ENCODE measurements at regions not wholly inside any gene's neighbourhood (a gene's known extent, or its start where the extent isn't known, plus 50 kb on each side); places are given as distances from the start of the nearest gene placed in this dataset.
"Not testable (repeated sequence)": the region's sequence is repeated elsewhere in the genome, so short reads cannot be mapped to it uniquely, and the experiment has no call there.

DNA sequence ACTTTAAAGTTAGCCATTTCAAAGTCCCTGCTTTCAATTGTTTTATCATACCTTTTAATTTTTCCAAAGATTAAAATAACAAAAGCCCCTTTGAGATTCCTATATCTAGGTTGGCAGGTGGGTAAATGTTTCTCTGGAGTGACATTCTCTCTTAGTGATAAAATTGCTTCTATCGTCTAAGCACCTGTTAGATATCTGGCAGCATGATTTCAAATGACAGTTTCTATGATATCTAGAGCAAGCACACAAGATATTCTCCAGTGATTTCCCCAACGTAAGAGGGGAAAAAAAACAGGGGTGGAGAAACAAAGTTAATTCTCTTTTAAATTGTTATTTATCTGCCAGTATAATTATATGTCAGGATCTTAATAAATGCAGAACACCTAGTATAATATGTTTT, 610.2 kb downstream of the DSC3 start:
- no peaks in the 10 kb centered on the region for H3K4me1 Mint-ChIP-seq (ENCODE audit: unreplicated experiment)
- no peak overlapping the region for H3K4me3 Mint-ChIP-seq
- TF ChIP-seq, protein P1, sequence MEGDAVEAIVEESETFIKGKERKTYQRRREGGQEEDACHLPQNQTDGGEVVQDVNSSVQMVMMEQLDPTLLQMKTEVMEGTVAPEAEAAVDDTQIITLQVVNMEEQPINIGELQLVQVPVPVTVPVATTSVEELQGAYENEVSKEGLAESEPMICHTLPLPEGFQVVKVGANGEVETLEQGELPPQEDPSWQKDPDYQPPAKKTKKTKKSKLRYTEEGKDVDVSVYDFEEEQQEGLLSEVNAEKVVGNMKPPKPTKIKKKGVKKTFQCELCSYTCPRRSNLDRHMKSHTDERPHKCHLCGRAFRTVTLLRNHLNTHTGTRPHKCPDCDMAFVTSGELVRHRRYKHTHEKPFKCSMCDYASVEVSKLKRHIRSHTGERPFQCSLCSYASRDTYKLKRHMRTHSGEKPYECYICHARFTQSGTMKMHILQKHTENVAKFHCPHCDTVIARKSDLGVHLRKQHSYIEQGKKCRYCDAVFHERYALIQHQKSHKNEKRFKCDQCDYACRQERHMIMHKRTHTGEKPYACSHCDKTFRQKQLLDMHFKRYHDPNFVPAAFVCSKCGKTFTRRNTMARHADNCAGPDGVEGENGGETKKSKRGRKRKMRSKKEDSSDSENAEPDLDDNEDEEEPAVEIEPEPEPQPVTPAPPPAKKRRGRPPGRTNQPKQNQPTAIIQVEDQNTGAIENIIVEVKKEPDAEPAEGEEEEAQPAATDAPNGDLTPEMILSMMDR (conservative IDR thresholded peaks at IDR 0.05), result no peak

DNA sequence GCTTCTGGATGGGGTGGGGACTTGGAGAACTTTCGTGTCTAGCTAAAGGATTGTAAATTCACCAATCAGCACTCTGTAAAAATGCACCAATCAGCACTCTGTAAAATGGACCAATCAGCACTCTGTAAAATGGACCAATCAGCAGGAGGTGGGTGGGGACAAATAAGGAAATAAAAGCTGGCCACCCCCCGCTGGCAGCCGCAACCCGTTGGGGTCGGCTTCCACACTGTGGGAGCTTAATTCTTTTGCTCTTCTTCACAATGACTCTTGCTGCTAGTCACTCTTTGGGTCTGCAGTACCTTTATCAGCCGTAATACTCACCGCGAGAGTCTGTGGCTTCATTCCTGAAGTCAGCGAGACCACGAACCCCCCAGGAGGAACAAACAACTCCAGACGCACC, 623.1 kb downstream of the DSC3 start:
- not testable (repeated sequence) for DNase-seq (ENCODE audit: extremely low spot score, unreplicated experiment); H3K36me3 Mint-ChIP-seq; H3K4me1 Mint-ChIP-seq (ENCODE audit: unreplicated experiment); H3K9me3 Mint-ChIP-seq; H3K27ac Mint-ChIP-seq; H3K27me3 Mint-ChIP-seq; H3K4me3 Mint-ChIP-seq

More for the DNA sequence above, 610.2 kb downstream of the DSC3 start:
- DNase-seq (ENCODE audit: extremely low spot score, unreplicated experiment), result no peak
- H3K36me3 Mint-ChIP-seq, result no peaks in the 10 kb centered on the region
- no peaks in the 10 kb centered on the region for H3K9me3 Mint-ChIP-seq
- no peaks in the 10 kb centered on the region for H3K27me3 Mint-ChIP-seq
- no peak overlapping the region for H3K27ac Mint-ChIP-seq

GRCh38 chr18:30415903-30416302, 626.6 kb downstream of the DSC3 start:
- no peak for DNase-seq (ENCODE audit: extremely low spot score, unreplicated experiment)
- Mint-ChIP-seq H3K27me3 (no peaks in the 10 kb centered on the region), H3K9me3 (no peaks in the 10 kb centered on the region), H3K27ac (no peak overlapping the region), H3K4me1 (ENCODE audit: unreplicated experiment) (no peaks in the 10 kb centered on the region), H3K4me3 (no peak overlapping the region), H3K36me3 (no peaks in the 10 kb centered on the region)
- TF ChIP-seq, protein P1 (conservative IDR thresholded peaks at IDR 0.05), result no peak

- H3K27ac Mint-ChIP-seq, result no peak overlapping the region
- H3K4me1 Mint-ChIP-seq (ENCODE audit: unreplicated experiment), result no peaks in the 10 kb centered on the region
- TF ChIP-seq, protein P1 (conservative IDR thresholded peaks at IDR 0.05), result no peak
- no peaks in the 10 kb centered on the region for H3K9me3 Mint-ChIP-seq
- H3K36me3 Mint-ChIP-seq, result no peaks in the 10 kb centered on the region
- H3K27me3 Mint-ChIP-seq, result no peaks in the 10 kb centered on the region
- no peak for DNase-seq (ENCODE audit: extremely low spot score, unreplicated experiment)
- H3K4me3 Mint-ChIP-seq, result no peak overlapping the region
These were observed 633.4 kb downstream of the DSC3 start for GRCh38 chr18:30409120-30409519.

- H3K27me3 Mint-ChIP-seq, result no peaks in the 10 kb centered on the region
- DNase-seq (ENCODE audit: extremely low spot score, unreplicated experiment), result no peak
- TF ChIP-seq, protein P1 (conservative IDR thresholded peaks at IDR 0.05), result no peak
- H3K27ac Mint-ChIP-seq, result no peak overlapping the region
- no peaks in the 10 kb centered on the region for H3K4me1 Mint-ChIP-seq (ENCODE audit: unreplicated experiment)
- no peak overlapping the region for H3K4me3 Mint-ChIP-seq
- no peaks in the 10 kb centered on the region for H3K36me3 Mint-ChIP-seq
- no peaks in the 10 kb centered on the region for H3K9me3 Mint-ChIP-seq
These were observed 635.8 kb downstream of the DSC3 start for GRCh38 chr18:30406728-30407127.

- no peaks in the 10 kb centered on the region for H3K27me3 Mint-ChIP-seq
- DNase-seq (ENCODE audit: extremely low spot score, unreplicated experiment), result no peak
- TF ChIP-seq, protein P1 (conservative IDR thresholded peaks at IDR 0.05), result no peak
- no peak overlapping the region for H3K27ac Mint-ChIP-seq
- no peaks in the 10 kb centered on the region for H3K4me1 Mint-ChIP-seq (ENCODE audit: unreplicated experiment)
- no peaks in the 10 kb centered on the region for H3K9me3 Mint-ChIP-seq
- no peaks in the 10 kb centered on the region for H3K36me3 Mint-ChIP-seq
- no peak overlapping the region for H3K4me3 Mint-ChIP-seq
These were observed 637.5 kb downstream of the DSC3 start for GRCh38 chr18:30405038-30405437.
